Chondrocyte (in vitro differentiated cells): ENCODE measurements at regions not wholly inside any gene's neighbourhood (a gene's known extent, or its start where the extent isn't known, plus 50 kb on each side); places are given as distances from the start of the nearest gene placed in this dataset.
A peak's percentile ranks its signal among the peaks of the same experiment; 100 is the strongest.

Source experiments
- DNase-seq: peaks from one replicate; pipeline ENCODE4 v3.0.0; 2021; ENCODE audit warnings: mixed read lengths, low spot score
- H3K27ac Mint-ChIP-seq: one replicate; pipeline ENCODE4 v1.8.0; 2021; ENCODE audit warnings: mild to moderate bottlenecking, moderate library complexity, mixed read lengths; ENCODE audit not compliant: unreplicated experiment
- H3K27me3 Mint-ChIP-seq: 2 replicates; pipeline ENCODE4 v1.8.0; 2021; ENCODE audit warnings: low read depth, mixed read lengths
- H3K36me3 Mint-ChIP-seq: 2 replicates; pipeline ENCODE4 v1.8.0; 2021; ENCODE audit warnings: low read depth, mixed read lengths
- H3K4me1 Mint-ChIP-seq: 2 replicates; pipeline ENCODE4 v1.8.0; 2021; ENCODE audit warnings: low read depth, mild to moderate bottlenecking, mixed read lengths
- H3K4me3 Mint-ChIP-seq: one replicate; pipeline ENCODE4 v1.8.0; 2021; ENCODE audit warnings: mild to moderate bottlenecking, moderate library complexity, mixed read lengths; ENCODE audit not compliant: unreplicated experiment
- H3K9me3 Mint-ChIP-seq: 2 replicates; pipeline ENCODE4 v1.8.0; 2021; ENCODE audit warnings: low read depth, mixed read lengths
- CTCF ChIP-seq: fragments of 200-600 bp; sonication (generic); IDR thresholded peaks from 2 replicates; pipeline ENCODE4 v1.5.0; 2021; ENCODE audit warnings: antibody characterized with exemption, mild to moderate bottlenecking, moderate library complexity

- DNase-seq: no peak
- Mint-ChIP-seq H3K27me3 (no peaks in the 10 kb centered on the region), H3K36me3 (peaks cover 8% of the 10 kb centered on the region), H3K27ac (peak overlapping the region; percentile 95), H3K4me3 (peak overlapping the region; percentile 55), H3K9me3 (peaks cover 27% of the 10 kb centered on the region), H3K4me1 (peaks cover 53% of the 10 kb centered on the region)
- TF ChIP-seq CTCF: no peak
Observed at GRCh38 chr14:84750763-84751554, 779.0 kb upstream of the FLRT2 start.

GRCh38 chr14:84751745-84752144 lies 778.2 kb upstream of the FLRT2 start:
- DNase-seq: no peak
- Mint-ChIP-seq H3K9me3 (peaks cover 27% of the 10 kb centered on the region), H3K27me3 (no peaks in the 10 kb centered on the region), H3K27ac (peak overlapping the region; percentile 73), H3K4me1 (peaks cover 52% of the 10 kb centered on the region), H3K36me3 (peaks cover 8% of the 10 kb centered on the region), H3K4me3 (no peak overlapping the region)
- no peak for TF ChIP-seq CTCF

GRCh38 chr14:84760489-84761126 lies 769.3 kb upstream of the FLRT2 start:
- H3K36me3 Mint-ChIP-seq: peaks cover 11% of the 10 kb centered on the region
- H3K4me1 Mint-ChIP-seq: peaks cover 13% of the 10 kb centered on the region
- peak overlapping the region; percentile 46 for H3K27ac Mint-ChIP-seq
- DNase-seq: no peak
- H3K27me3 Mint-ChIP-seq: no peaks in the 10 kb centered on the region
- H3K4me3 Mint-ChIP-seq: no peak overlapping the region
- TF ChIP-seq CTCF: no peak
- peaks cover 26% of the 10 kb centered on the region for H3K9me3 Mint-ChIP-seq

- H3K27me3 Mint-ChIP-seq: no peaks in the 10 kb centered on the region
- H3K4me3 Mint-ChIP-seq: no peak overlapping the region
- no peak for TF ChIP-seq CTCF
- no peaks in the 10 kb centered on the region for H3K4me1 Mint-ChIP-seq
- H3K36me3 Mint-ChIP-seq: peaks cover 11% of the 10 kb centered on the region
- no peak overlapping the region for H3K27ac Mint-ChIP-seq
- DNase-seq: no peak
- peaks cover 38% of the 10 kb centered on the region for H3K9me3 Mint-ChIP-seq
Observed at GRCh38 chr14:84767434-84767833, 762.5 kb upstream of the FLRT2 start.

GRCh38 chr14:84770030-84770429 lies 759.9 kb upstream of the FLRT2 start:
- Mint-ChIP-seq H3K27ac (no peak overlapping the region), H3K36me3 (peaks cover under 1% of the 10 kb centered on the region), H3K4me3 (no peak overlapping the region), H3K9me3 (peaks cover 31% of the 10 kb centered on the region), H3K4me1 (no peaks in the 10 kb centered on the region), H3K27me3 (no peaks in the 10 kb centered on the region)
- DNase-seq: no peak
- TF ChIP-seq CTCF: no peak
